GM10266 (cell line): ENCODE measurements at regions not wholly inside any gene's neighbourhood (a gene's known extent, or its start where the extent isn't known, plus 50 kb on each side); places are given as distances from the start of the nearest gene placed in this dataset.

Experiments used
- DNase-seq: peaks from one replicate; pipeline ENCODE4 v3.0.0; 2012; ENCODE audit errors: extremely low spot score
- CTCF ChIP-seq: IDR thresholded peaks from 2 replicates; pipeline ENCODE4 v1.5.1; 2012; ENCODE audit warnings: mild to moderate bottlenecking, low read depth; ENCODE audit not compliant: control insufficient read depth, insufficient read depth; ENCODE audit errors: missing control alignments

GRCh38 chr7:68291710-68292109 is 1295.1 kb downstream of the TYW1 start:
- TF ChIP-seq CTCF, result no peak
- DNase-seq, result no peak

GRCh38 chr7:68295386-68295785 is 1298.8 kb downstream of the TYW1 start:
- no peak for DNase-seq
- no peak for TF ChIP-seq CTCF

GRCh38 chr7:68304536-68304935 is 1293.7 kb upstream of the AUTS2 start:
- no peak for TF ChIP-seq CTCF
- no peak for DNase-seq

- no peak for TF ChIP-seq CTCF
- DNase-seq, result no peak
Observed at GRCh38 chr7:68306692-68307107, 1291.6 kb upstream of the AUTS2 start.

- DNase-seq, result no peak
- TF ChIP-seq CTCF, result no peak
Observed at GRCh38 chr7:68309271-68309670, 1289.0 kb upstream of the AUTS2 start.

- TF ChIP-seq CTCF, result no peak
- no peak for DNase-seq
Observed at GRCh38 chr7:68309806-68310205, 1288.5 kb upstream of the AUTS2 start.

- no peak for DNase-seq
- no peak for TF ChIP-seq CTCF
Observed at GRCh38 chr7:68311958-68312357, 1286.3 kb upstream of the AUTS2 start.
